HG02938 (cell line): ENCODE measurements at regions not wholly inside any gene's neighbourhood (a gene's known extent, or its start where the extent isn't known, plus 50 kb on each side); places are given as distances from the start of the nearest gene placed in this dataset.

Experiments used
- ATAC-seq: cut with Tn5 transposase; IDR thresholded peaks from one replicate; pipeline ENCODE4 v1.9.1; 2021; ENCODE audit warnings: mild to moderate bottlenecking, moderate library complexity; ENCODE audit not compliant: unreplicated experiment

GRCh38 chr4:110953191-110953590, 330.3 kb upstream of the PITX2 start:
- ATAC-seq, result no peak

- ATAC-seq, result no peak
Observed at GRCh38 chr4:110953898-110954297, 331.0 kb upstream of the PITX2 start.

DNA sequence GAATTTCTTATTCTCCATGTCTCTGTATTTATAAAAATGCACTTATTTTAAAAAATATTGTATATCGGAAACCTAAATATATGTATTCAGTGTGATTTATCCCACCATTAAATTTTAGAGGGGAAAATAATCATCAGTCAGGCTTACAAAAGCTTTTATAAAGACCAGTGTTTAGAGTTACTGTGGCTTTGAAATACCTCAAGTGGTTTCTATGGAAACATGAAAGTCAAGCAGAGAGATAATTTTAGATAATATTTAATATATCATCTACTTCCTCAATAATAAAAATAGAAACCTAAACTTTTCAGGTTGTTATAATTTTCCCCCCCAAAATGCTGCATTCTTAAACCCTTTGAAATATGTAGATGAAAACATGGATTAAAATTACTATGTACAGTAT, 332.9 kb upstream of the PITX2 start:
- no peak for ATAC-seq

GRCh38 chr4:110959041-110959643, 336.3 kb upstream of the PITX2 start:
- no peak for ATAC-seq

DNA sequence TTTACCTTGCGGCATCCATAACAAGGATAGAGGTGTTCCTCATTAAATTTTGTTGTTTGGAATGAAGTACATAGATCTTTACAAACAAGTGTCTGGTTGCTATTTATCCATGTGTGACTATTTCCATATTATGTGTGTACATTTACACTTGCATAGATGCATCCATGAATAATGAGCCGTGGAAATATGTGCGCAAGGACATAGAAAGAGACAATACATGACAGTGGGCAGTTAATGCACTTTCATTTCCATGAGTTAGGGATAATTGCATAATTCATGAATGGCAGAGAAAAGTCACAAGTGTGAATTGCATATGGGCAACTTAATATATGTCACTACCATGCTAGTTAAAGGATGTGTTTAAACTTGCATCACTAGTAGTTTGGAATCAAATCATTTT, 338.2 kb upstream of the PITX2 start:
- ATAC-seq, result no peak

- ATAC-seq, result no peak
Observed at GRCh38 chr4:110962616-110963015, 339.7 kb upstream of the PITX2 start.

DNA sequence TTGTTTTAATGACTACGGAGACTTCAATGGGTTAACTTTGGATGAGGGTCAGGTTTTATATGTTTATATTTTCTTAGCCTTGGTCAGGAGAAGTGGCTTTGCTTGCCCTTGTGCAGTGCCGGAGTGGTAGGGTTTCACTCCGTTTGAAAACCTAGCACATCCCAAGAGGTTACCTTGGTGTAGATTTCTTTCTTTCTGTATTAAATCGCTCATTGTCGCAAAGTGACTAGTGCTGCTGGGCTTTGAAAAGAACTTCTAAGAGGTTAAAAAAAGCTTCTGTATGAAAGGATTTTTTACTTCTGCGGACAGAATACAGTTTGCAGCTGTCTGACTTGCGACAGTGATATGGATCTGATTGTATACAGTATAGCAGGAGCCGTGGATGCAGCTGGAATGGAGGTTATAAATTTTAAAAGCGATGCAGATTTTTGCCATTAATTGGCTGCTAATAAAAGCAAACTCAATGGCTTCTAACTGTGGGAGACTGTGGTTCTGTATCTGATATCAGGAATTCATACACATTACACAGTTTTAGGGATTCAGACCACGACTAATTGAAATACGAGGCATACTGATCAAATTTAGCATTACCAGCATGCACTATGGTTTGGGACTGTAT, 340.9 kb upstream of the PITX2 start:
- no peak for ATAC-seq

- ATAC-seq, result no peak
Observed at GRCh38 chr4:110967936-110968335, 345.1 kb upstream of the PITX2 start.

GRCh38 chr4:110970642-110971041, 347.8 kb upstream of the PITX2 start:
- ATAC-seq, result peak; percentile 77

DNA sequence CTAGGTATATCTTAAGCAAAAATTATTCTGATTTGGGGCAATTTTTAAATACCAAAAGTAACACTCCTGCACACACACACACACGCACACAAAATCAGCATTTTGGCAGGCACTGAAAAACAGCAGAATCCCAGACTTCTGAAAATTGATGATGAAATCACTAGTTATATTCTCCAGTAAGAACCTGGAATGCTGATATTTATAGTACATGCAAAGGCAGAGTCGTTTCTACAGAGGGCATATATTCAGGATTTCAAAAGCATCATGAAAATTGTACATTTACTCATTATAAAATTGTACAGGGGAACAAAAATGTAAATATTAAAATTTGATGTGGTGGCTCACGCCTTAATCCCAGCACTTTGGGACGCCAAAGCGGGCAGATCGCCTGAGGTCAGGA, 352.5 kb upstream of the PITX2 start:
- ATAC-seq, result no peak

DNA sequence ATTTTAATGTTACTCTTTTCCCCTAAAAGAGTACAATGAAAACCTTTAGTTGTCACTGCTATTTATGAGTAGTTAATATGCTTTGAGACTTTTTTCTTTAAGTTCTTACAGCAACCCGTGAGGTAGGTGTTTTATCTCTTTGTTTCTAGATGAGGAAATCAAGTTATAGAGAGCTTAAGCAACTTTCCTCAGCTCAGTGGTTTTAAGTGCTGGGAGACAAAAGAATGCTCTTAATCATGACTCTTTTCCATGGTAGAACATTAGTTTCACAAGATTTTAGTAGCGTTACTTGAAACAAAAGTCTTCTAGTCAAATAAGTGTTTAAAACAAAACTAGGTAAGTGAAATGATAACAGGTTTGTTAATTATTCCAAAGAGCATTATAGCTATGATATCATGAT, 354.7 kb upstream of the PITX2 start:
- no peak for ATAC-seq

GRCh38 chr4:110978761-110979160, 355.9 kb upstream of the PITX2 start:
- ATAC-seq, result no peak

DNA sequence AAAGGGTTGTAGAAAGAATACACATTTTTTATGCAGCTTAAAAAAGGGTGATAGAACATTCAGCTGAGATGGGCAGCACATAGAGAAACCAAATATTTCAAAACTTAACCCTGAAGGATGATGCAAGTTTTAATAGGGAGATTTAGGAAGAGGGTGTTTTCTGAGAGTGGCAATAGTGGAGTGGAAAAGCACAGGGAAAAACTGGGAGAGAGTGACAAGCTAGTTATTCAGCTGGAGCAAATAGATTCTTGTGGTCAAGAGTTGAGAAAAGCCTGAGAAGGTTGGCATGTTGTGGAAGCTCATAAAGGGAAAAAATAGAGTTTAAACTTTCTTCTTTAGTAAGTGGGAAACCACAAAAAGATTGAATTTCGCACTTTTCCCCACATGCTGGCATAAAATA, 359.6 kb upstream of the PITX2 start:
- no peak for ATAC-seq

DNA sequence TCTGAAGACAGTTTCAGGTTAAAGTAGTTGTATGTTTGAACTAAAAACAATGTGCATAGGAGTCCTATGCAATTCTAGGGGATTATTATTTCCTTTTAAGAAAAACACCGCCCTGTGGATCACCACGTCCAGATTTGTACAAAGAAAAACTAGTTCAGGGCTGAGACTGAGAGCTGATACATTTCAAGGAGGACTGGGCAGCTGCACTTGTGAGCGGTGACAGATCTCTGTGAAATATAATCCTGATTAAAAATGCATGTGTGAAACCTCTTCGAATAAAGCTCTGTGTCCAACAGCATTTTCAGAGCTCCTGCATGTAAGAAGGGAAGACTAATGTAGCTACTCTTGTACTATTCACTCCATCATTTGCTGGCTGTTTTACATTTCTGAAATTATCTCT, 365.8 kb upstream of the PITX2 start:
- no peak for ATAC-seq

DNA sequence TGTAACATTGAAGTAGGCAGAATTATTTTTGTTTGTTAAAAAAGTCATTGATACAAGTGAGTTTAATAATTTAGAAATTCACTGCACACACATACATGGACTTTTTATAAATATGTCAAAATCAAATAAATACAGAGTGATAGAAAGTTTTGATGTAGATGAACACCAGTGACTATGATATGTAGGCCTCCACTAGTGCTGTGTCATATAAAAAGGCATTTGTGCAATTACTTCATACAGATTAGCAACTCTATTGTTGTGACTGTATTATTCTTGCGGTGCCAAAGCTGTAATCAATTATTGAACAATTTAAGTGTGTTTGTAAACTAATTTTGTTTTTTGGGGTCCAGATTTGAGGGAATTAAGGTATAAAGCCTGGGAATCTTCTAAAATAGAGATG, 366.2 kb upstream of the PITX2 start:
- ATAC-seq, result no peak

GRCh38 chr4:110994781-110995180, 371.9 kb upstream of the PITX2 start:
- ATAC-seq, result no peak

DNA sequence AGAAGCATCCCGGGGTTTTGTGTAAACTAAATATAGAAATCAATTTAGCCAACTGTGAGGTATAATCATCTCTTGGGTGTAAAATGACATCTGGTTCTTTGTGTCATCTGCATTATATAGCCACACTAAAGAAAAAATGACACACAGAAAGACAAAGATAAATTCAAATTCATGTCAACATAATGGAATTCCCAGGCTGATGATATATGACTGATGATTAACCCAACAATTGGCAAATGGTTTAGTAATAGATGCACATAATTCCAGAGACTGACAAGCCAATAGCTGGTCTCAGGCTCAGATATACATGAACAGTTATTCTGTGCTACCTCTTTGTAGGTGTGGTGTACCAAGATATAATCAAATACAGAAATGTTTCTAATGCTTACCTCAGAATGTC, 375.4 kb upstream of the PITX2 start:
- no peak for ATAC-seq

- no peak for ATAC-seq
Observed at GRCh38 chr4:111011458-111011857, 388.6 kb upstream of the PITX2 start.

DNA sequence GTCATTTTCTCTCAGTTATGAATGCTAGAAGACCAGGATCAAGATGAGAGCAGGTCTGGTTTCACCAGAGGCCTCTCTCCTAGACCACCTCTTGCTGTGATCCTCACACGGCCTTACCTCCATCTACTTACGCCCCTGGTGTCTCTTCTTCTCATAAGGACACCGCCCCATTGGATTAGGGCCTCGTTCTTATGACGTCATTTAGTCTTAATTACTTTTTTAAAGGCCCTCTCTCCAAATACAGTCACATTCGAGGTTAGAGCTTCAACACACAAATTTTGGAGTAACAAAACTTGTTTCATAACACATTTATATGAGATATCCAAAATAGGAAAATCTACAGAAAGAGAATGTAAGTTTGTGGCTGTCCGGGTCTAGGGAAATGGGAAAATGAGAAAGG, 391.0 kb upstream of the PITX2 start:
- no peak for ATAC-seq

- ATAC-seq, result no peak
Observed at GRCh38 chr4:111014537-111014936, 391.7 kb upstream of the PITX2 start.

DNA sequence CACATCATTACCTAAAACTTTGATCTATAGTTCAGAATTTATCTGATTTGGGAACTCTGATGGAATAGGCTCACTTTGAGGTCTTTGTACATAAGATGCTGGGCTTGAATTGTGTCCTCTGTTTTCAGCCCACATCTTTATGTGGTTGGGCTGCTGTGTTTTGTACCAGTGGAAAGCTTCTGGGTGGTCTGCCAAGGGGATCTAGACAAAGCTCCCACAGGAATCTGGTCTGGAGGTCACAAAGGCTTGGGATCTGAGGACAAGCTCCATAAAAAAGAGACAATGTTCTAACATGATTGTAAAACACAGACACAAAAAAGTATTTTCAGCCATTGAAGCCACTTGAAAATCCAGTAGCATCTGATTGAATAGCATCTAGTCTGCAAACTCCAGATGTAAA, 393.5 kb upstream of the PITX2 start:
- no peak for ATAC-seq

- ATAC-seq, result no peak
Observed at GRCh38 chr4:111018216-111018615, 395.3 kb upstream of the PITX2 start.

DNA sequence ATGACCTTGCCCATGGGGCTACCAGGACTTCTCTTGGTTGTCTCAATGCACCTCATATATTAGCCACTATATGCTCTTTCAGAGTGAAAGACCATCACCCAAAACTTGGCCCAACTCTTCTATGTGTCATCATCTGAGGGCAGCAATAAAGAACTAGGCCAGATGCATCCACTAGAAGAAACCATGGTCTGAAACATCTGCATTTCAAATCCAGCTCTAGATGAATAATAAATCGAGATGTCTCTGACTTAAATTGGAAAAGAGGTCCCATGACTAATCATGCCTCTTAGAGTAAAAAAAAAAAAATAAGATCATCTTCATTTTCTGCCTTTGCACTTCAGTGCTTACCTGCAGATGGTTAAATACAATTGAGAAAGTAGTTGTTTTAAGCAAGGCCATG, 397.6 kb upstream of the PITX2 start:
- ATAC-seq, result no peak
